Limb (tissue), 2 donors: ENCODE measurements at regions not wholly inside any gene's neighbourhood (a gene's known extent, or its start where the extent isn't known, plus 50 kb on each side); places are given as distances from the start of the nearest gene placed in this dataset.
A peak's percentile ranks its signal among the peaks of the same experiment; 100 is the strongest.

ENCODE experiments used
- DNase-seq, 2 donors: peaks; one replicate each; pipeline ENCODE4 v3.0.0-alpha.2; 2016; ENCODE audit errors: extremely low spot score in 2 of 2

DNA sequence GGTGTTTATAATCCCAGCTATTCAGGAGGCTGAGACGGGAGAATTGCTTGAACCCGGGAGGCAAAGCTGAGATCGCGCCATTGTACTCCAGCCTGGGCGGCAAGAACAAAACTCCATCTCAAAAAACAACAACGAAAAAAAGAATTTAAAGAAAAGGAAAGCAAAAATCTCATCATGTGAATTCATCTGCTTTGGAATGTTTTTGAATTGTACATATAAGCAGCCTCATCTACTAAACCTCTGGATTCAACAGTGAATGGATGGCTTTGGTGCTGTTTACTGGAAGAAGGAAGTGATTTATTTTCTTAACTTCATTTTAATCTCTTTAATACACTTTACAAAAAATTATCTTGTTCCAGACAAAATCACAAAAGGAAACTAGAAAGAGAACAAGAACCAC, 51.8 kb upstream of the PNRC1 start:
- no peak for DNase-seq

DNA sequence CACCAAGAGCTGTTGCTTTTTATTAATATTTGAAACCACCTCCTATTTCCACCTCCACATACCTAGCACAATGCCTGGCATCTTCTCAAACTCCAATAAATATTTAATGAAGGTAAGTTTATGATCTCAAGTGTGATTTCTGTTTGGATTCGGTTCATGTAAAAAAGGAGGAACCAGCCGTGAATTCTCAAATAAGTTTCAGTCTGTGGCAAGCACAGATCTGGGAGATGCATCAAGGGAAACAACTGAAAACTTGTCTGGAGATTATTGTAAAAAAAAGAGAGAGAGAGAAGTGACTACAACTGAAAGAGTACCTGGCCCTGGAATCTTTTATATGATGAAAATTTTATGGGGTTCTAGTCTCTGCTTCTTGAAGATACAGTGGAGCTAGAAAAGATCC, 52.8 kb upstream of the PNRC1 start:
- DNase-seq: no peak

DNA sequence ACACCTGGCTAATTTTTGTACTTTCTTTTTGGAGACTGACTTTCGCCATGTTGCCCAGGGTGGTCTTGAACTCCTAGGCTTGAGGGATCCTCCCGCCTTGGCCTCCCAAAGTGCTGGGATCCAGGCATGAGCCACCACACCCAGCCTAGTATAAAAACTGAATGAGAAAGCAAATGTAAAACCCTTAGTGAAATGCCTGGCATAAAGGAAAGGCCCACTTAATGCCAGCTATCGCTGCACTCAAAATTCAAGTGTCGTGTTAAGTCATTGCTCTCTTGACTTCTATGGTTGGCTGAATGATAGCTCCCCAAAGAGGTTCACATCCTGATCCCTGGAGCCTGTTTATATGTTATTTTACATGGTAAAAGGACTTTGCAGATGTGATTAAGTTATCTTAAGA, 54.4 kb upstream of the PNRC1 start:
- DNase-seq: no peak

DNA sequence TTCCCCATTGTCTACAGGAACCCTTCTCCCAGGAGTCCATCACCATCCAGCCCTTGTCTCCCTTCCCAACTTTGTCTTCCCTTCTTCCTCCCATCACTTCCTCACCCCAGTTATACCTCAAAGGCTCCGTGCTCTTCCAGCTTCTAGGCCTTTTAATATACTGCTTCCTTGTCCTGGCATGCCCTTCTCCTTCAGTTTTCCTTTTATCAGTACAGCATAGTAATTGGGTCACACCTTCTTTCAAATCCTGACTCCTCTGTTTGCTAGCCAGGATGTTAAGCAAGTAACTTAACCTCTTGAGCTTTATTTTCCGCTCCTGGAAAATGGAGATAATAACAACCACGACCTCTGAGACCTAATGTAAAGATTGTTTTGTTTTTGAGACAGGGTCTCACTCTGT, 54.9 kb upstream of the PNRC1 start:
- no peak for DNase-seq

DNA sequence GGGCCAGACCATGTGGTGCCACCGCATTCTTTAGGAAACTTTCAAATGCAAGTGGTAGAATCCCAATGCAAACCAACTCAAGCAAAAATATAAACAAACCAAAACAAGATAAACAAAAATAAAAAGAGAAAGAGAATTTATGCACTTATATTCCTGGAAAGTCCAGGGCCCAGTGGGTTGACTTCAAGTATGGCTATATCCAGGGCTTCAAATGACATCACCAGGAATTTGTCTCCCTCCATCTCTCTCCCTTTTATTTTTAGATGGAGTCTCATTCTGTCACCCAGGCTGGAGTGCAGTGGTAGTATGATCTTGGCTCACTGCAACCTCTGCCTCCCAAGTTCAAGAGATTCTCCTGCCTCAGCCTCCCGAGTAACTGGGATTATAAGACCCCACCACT, 56.1 kb upstream of the PNRC1 start:
- DNase-seq: no peak

DNA sequence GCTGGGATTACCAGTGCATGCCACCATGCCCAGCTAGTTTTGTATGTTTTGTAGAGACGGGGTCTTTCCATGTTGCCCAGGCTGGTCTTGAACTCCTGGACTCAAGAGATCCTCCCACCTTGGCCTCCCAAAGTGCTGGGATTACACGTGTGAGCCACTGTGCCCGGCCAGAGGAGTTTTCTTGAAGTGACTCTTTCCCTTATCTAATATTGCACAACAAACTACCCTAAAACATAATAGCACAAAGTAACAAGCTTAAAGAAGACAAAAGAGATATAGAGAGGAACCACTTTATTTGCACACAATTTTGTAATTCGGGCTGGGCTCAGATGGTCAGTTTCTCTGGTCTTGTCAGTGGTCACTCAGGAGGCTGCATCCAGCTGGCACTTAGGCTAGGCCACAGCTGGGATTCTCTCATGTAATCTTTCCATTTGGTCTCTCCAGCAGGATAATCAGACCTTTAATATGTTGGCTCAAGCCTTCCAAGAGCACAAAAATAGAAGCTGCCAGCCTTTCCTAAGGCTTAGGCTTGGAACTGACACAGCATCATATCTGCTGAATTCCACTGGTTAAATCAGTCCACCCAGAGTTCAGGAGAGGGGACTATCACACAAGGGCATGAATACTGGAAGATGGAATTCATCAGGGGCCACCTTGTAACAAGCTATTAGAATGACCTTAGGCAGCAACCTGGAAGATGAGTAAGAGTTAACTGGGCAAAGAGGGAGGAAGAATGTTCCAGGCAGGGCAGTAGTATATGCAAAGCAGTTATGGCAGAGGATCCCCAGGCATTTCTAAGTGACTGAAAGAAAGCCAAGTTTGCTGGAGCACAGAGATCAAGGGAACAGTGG, 56.7 kb upstream of the PNRC1 start:
- DNase-seq: no peak

DNA sequence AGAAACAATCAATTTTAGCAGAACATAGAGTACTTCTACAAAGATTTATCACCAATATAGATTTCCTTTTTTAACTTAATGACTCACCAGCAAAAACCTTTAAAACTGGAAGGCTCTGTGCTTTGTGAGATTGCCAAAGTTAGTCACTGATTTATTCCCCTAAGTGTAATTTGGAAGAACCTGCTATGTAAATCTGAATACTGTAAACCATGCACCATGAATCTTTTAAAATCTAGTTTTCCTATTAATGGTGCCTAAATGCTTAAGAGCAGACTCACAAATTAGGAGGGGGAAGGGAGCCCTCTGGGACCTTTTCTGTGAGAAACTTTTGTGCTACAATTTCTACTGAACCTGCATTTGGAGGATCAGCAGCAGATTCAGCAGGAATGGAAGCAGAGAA, 57.8 kb upstream of the PNRC1 start:
- peak in 1 of 2 donors; percentile 22 for DNase-seq

DNA sequence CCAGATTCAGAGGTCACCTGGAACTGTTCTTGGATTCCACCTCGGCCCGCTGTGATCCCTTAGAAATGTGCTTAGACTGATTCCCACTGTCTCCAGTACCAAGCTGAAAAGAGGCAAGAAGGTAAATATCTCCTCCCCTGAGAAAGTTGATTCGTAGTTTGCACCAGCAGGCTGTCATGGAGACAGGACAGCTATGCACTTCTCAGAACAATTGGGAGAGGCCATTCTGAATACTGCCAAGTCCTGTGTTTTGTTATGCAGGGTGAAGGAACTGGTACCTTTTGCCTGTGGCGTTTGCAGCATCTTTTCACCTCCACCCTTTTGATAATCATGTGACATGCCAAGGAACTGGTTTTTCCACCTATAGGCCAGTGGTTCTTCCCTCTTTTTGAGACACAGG, 58.2 kb upstream of the RNGTT start:
- DNase-seq: no peak

DNA sequence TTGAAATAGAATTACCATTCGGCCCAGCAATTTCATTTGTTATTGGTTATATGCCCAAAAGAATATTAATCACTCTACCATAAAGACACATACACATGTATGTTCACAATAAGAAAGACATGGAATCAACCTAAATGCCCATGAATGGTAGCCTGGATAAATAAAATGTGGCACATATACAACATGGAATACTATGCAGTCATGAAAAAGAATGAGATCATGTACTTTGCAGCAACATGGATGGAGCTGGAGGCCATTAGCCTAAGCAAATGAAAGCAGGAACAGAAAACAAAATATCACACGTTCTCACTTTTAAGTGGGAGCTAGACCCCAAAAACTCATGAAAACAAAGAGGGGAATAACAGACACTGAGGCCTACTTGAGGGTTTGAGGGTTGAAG, 52.6 kb upstream of the RNGTT start:
- DNase-seq: no peak

DNA sequence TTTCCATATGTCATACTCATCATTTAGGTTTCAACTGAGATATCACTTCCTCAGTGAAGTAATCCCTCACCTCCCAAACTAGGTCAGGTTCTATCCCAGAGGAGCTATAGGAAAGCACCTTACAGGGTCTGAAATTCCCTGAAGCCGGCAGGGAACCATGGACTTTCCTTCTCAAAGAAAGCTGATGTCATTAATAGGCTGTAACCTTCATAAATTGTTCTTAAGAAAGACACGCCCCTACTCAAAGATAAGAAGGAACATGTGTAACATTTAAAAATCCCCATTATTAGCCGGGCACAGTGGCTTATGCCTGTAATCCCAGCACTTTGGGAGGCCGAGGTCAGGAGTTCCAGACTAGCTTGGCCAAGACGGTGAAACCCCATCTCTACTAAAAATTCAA, 50.0 kb upstream of the RNGTT start:
- no peak for DNase-seq
